ENCODE measurements at regions not wholly inside any gene's neighbourhood (a gene's known extent, or its start where the extent isn't known, plus 50 kb on each side); places are given as distances from the start of the nearest gene placed in this dataset.

DNA sequence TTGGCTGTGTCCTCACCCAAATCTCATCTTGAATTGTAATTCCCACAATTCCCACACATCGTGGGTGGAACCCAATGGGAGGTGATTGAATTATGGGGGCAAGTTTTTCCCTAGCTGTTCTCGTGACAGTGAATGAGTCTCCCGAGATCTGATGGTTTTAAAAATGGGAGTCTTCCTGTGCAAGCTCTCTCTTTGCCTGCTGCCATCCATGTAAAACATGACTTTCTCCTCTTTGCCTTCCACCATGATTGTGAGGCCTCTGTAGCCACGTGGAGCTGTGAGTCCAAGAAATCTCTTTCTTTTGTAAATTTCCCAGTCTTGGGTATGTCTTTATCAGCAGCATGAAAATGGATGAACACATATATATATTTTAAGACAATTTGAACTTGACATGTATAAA, 285.4 kb downstream of the BAMBI start:
- no peaks in the 10 kb centered on the region for H3K36me3 ChIP-seq (ENCODE audit: insufficient read depth, low read length)
- 0 out of 2 replicates have a peak, but pooled peaks cover 2% of the 10 kb centered on the region for H3K9me3 ChIP-seq (ENCODE audit: control insufficient read depth, insufficient read depth, low read length)
- H3K9ac ChIP-seq (ENCODE audit: low read depth, low read length), result no peak overlapping the region
- H3K4me1 ChIP-seq (ENCODE audit: insufficient read depth, low read length), result no peaks in the 10 kb centered on the region

DNA sequence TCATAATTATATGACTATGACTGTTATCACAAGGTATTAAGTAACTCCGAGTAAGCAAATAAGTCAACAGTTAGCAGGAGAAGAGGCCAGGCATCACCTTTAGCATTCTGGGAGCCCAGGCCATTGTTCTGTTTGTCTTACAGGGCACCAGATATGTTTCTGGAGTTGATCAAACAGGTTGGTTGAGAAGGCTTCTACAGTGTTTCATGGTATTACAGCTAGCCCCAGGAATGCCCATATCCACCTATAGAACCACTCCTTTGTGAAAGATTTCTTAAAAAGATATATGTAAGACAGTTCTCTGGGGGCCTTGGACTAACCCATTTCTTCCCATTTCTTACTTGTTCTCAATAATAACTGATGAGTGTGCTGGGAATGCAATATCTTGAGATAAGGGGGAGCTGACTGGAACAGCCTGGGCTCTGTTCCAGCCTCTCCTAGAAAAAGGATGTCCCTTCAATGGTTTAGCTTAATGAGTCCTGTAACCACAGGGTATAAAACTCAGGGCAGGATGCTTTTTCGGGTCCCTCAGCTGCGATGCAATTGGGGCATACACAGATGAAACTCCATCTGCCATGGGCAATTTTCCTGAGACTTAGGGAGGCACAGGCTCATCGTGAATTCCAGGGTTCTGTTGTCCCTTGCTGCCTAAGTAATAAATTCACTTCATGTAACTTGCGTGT, 286.4 kb downstream of the BAMBI start:
- Histone ChIP-seq H3K4me1 (ENCODE audit: insufficient read depth, low read length) (no peaks in the 10 kb centered on the region), H3K36me3 (ENCODE audit: insufficient read depth, low read length) (no peaks in the 10 kb centered on the region), H3K9ac (ENCODE audit: low read depth, low read length) (no peak overlapping the region), H3K9me3 (ENCODE audit: control insufficient read depth, insufficient read depth, low read length) (no peaks in the 10 kb centered on the region)

DNA sequence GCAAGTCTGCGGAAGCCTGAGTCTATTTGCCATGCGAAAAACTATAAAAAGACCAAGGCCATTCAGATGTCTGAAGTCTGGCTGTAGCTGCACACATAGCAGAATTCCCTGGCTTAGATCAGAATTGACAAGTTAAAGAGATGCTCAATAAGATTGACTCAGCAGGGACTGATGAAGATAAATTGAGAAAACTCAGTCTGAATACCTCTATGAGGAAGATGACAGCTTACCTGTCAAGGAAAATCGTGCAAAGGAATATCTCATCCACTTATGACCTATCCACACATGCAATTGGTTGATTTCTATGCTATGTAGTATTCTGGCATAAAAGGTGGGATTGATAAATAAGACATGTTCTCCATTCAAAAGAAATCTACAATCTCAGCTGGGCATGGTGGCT, 288.6 kb downstream of the BAMBI start:
- no peaks in the 10 kb centered on the region for H3K4me1 ChIP-seq (ENCODE audit: insufficient read depth, low read length)
- H3K9ac ChIP-seq (ENCODE audit: low read depth, low read length), result no peak overlapping the region

DNA sequence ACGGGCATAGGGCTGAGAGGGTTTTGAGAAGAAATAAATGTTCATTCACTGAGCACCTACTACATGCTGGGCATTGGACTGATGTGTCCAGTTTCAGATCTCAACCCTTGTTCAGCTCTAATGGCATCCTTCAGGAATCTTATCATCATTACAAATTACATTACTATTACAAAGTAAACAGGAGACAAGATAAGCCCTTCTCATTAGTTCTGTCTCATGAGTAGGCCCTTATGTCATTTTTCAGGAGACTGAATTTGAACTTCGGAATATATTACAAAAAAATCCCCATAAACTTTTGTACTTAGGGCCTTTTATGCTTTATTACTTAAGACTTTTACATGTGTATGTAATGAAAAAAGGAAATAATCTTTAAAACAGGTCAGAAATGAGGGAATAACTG, 289.7 kb downstream of the BAMBI start:
- Histone ChIP-seq H3K9me3 (ENCODE audit: control insufficient read depth, insufficient read depth, low read length) (no peaks in the 10 kb centered on the region), H3K4me1 (ENCODE audit: insufficient read depth, low read length) (no peaks in the 10 kb centered on the region), H3K36me3 (ENCODE audit: insufficient read depth, low read length) (no peaks in the 10 kb centered on the region), H3K9ac (ENCODE audit: low read depth, low read length) (no peak overlapping the region)

More for the DNA sequence above, 288.6 kb downstream of the BAMBI start:
- H3K36me3 ChIP-seq (ENCODE audit: insufficient read depth, low read length), result no peaks in the 10 kb centered on the region
- no peaks in the 10 kb centered on the region for H3K9me3 ChIP-seq (ENCODE audit: control insufficient read depth, insufficient read depth, low read length)

DNA sequence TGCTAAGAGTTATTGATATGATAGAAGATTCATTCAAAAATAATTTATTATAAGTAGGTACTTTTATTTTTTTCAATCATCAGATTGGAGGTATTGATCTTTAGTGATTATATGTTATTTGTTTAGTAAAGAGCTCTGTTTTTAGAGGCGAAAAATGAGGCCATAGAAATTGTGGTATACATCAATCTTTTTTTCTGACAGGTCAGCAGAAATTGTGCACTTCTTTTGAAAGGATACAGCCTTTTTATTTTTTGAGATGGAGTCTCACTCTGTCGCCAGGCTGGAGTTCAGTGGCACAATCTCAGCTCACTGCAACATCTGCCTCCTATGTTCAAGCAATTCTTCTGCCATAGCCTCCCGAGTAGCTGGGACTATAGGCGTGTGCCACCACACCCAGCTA, 292.1 kb downstream of the BAMBI start:
- no peaks in the 10 kb centered on the region for H3K4me1 ChIP-seq (ENCODE audit: insufficient read depth, low read length)
- H3K36me3 ChIP-seq (ENCODE audit: insufficient read depth, low read length), result no peaks in the 10 kb centered on the region
- no peaks in the 10 kb centered on the region for H3K9me3 ChIP-seq (ENCODE audit: control insufficient read depth, insufficient read depth, low read length)
- no peak overlapping the region for H3K9ac ChIP-seq (ENCODE audit: low read depth, low read length)

DNA sequence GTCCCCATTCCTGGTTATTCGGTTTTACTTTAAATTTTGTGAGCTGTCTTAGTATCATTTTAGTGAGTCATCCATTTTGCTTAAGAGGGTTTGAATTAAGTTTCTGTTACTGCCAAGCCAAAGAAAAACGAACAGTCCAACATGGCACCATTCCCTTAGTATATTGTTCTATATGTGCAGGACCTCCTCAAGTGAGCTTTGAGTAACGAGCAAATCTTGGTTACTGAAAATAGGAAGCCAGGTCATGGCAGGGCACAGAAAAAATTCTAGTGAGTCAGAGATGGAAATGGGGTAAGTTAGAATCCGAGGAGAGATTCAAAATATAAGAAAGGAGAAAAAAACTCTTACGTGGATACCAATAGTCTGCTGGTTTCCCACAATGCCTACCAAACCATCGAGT, 292.9 kb downstream of the BAMBI start:
- Histone ChIP-seq H3K36me3 (ENCODE audit: insufficient read depth, low read length) (no peaks in the 10 kb centered on the region), H3K9me3 (ENCODE audit: control insufficient read depth, insufficient read depth, low read length) (no peaks in the 10 kb centered on the region), H3K9ac (ENCODE audit: low read depth, low read length) (no peak overlapping the region), H3K4me1 (ENCODE audit: insufficient read depth, low read length) (0 out of 2 replicates have a peak, but pooled peaks cover 3% of the 10 kb centered on the region)

DNA sequence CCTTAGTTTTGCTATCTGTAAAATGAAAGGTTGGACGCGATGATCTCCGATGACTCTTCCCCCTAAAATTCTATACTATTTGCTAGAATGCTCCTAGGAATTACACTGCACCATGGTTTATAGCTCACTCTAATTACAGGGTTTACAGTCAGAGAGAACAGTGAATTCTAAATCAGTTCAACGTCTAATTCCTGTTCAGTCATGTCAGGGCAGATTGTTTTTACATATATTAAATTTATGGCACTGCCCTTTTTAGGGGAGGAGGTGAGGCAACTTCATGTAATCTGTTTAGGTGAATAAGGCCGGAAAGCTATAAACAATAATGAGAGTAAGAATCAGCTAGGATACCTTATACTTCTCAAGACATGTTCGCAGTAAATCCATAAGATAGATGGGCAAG, 293.9 kb downstream of the BAMBI start:
- peaks cover 13% of the 10 kb centered on the region; the same call in 1 of the 2 replicates for H3K4me1 ChIP-seq (ENCODE audit: insufficient read depth, low read length)
- H3K9me3 ChIP-seq (ENCODE audit: control insufficient read depth, insufficient read depth, low read length), result no peaks in the 10 kb centered on the region
- H3K9ac ChIP-seq (ENCODE audit: low read depth, low read length), result no peak overlapping the region
- H3K36me3 ChIP-seq (ENCODE audit: insufficient read depth, low read length), result no peaks in the 10 kb centered on the region

DNA sequence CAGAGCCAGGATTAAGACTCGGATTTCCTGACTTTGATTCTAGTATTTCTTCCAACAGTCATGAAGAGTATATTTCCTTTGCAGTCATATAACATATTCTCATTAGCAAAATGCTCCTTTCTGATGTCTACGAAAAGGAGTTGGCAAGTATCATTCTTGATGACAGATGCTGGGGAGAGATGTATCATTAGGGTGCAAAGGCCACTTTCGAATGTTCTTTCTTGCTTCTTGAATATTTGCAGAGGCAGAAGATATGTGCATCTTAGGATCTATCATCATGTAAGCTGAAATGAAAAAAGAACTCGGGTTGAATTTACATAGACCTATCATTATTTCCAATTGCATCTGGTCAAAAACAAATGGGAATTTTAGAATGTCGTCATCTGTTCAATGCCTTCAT, 294.4 kb downstream of the BAMBI start:
- H3K9me3 ChIP-seq (ENCODE audit: control insufficient read depth, insufficient read depth, low read length), result no peaks in the 10 kb centered on the region
- H3K9ac ChIP-seq (ENCODE audit: low read depth, low read length), result no peak overlapping the region
- no peaks in the 10 kb centered on the region for H3K36me3 ChIP-seq (ENCODE audit: insufficient read depth, low read length)
- H3K4me1 ChIP-seq (ENCODE audit: insufficient read depth, low read length), result peaks cover 13% of the 10 kb centered on the region; the same call in 1 of the 2 replicates

DNA sequence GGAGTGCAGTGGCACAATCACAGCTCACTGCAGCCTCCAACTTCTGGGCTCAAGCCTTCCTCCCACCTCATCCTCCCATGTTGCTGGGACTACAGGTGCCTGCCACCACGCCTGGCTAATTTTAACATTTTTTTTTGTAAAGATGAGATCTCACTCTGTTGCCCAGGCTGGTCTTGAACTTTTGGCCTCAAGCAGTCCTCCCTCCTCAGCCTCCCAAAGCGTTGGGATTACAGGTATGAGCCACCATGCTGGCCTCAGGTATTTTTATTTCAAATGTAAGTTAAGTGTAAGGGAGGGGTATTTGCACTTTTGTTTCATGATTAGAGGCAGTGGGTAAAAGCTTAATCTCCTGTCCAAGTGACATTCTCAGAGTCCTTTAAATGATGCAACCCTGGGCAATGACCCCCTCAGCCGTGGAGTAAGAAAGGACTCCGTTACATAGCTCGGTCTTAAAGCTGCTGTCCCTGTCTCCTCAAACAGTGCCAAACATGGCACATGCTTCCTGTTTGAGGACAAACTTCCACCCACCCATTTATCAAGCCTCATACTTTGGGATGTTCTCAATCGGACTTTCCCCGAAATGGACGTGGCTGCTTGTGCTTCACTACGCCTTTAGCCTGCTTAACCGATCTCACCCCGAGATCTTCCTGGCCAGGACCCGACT, 296.1 kb downstream of the BAMBI start:
- Histone ChIP-seq H3K9ac (ENCODE audit: low read depth, low read length) (no peak overlapping the region), H3K36me3 (ENCODE audit: insufficient read depth, low read length) (no peaks in the 10 kb centered on the region), H3K9me3 (ENCODE audit: control insufficient read depth, insufficient read depth, low read length) (no peaks in the 10 kb centered on the region), H3K4me1 (ENCODE audit: insufficient read depth, low read length) (peaks cover 13% of the 10 kb centered on the region; the same call in 1 of the 2 replicates)

DNA sequence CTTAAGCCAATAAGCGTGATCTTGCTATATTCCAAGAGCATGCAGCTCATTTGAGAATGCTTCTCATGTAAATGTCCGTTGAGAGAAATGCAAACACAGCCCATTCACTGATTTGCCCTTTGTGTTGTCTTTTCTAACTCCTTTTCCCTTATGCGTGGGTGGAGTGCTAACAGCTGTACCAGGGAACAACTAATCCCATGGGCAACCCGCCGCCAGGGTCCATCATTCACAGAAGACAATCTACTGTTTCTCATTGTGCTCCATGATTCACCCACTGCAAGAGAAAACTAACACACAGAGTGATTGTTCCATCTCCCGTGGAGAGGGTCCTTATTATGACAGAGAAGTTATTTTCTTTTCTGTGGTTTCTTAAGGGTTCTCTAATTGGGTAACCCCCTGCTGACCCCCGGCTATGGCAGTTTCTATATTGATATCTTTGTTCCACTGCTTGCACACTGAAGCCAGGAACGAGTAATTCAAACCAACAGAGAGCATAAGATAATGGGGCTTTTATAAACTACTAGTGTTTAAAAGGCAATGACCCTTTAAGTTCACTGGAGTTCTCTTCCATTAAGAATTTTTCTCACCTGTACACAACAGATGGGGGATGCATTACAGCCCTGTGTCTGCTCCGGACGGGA, 298.7 kb downstream of the BAMBI start:
- Histone ChIP-seq H3K9ac (ENCODE audit: low read depth, low read length) (no peak overlapping the region), H3K9me3 (ENCODE audit: control insufficient read depth, insufficient read depth, low read length) (no peaks in the 10 kb centered on the region), H3K36me3 (ENCODE audit: insufficient read depth, low read length) (no peaks in the 10 kb centered on the region), H3K4me1 (ENCODE audit: insufficient read depth, low read length) (peaks cover 13% of the 10 kb centered on the region; the same call in 1 of the 2 replicates)

DNA sequence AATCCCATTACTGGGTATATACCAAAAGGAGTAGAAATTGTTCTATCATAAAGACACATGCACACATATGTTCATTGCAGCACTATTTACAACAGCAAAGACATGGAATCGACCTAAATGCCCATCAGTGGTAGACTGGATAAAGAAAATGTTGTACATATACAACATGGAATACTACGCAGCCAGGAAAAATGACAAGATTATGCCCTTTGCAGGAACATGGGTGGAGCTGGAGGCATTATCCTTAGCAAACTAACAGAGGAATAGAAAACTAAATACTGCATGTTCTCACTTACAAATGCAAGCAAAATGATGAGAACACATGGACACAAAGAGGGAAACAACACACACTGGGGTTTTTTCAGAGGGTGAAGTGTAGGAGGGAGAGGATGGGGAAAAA, 300.2 kb downstream of the BAMBI start:
- Histone ChIP-seq H3K9ac (ENCODE audit: low read depth, low read length) (no peak overlapping the region), H3K36me3 (ENCODE audit: insufficient read depth, low read length) (no peaks in the 10 kb centered on the region), H3K4me1 (ENCODE audit: insufficient read depth, low read length) (peaks cover 13% of the 10 kb centered on the region; the same call in 1 of the 2 replicates), H3K9me3 (ENCODE audit: control insufficient read depth, insufficient read depth, low read length) (no peaks in the 10 kb centered on the region)

DNA sequence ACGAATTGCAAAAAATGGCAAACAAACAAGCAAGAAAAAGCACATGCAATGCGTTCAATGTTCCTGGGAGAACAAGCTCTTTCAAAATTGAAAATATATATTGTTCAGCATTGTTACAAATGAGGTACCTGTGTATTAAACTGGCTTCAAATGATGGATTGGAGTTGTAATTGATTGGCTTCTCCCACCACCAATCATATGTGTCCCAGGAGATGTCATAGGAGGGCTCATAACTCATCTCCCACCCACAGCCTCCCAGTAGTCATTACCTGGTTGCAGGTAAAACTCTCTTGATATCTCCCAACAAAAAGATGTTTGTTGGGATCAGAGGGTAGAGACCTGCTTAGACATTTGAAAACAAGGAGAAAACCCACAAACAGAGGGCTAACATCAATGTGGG, 302.9 kb downstream of the BAMBI start:
- Histone ChIP-seq H3K9ac (ENCODE audit: low read depth, low read length) (no peak overlapping the region), H3K4me1 (ENCODE audit: insufficient read depth, low read length) (peaks cover 16% of the 10 kb centered on the region), H3K9me3 (ENCODE audit: control insufficient read depth, insufficient read depth, low read length) (no peaks in the 10 kb centered on the region), H3K36me3 (ENCODE audit: insufficient read depth, low read length) (no peaks in the 10 kb centered on the region)

DNA sequence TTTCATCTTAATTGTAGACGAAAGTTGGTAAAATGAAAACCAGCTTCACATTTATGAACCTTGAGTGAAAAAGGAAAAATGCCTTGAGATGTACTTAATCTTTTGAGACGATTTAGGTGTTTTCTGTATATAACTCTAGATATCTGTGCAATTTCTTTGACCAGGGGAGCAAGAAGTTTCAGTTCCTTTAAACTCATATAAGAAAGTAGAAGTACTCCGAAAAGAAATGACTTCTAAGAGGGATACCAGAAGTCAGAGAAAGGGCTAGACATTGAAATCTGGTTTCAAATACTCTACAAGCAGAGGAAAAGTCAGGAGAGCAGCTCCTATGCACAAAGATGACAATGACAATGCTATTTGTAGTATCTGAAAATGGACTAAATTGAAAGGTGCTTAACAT, 303.7 kb downstream of the BAMBI start:
- no peaks in the 10 kb centered on the region for H3K36me3 ChIP-seq (ENCODE audit: insufficient read depth, low read length)

DNA sequence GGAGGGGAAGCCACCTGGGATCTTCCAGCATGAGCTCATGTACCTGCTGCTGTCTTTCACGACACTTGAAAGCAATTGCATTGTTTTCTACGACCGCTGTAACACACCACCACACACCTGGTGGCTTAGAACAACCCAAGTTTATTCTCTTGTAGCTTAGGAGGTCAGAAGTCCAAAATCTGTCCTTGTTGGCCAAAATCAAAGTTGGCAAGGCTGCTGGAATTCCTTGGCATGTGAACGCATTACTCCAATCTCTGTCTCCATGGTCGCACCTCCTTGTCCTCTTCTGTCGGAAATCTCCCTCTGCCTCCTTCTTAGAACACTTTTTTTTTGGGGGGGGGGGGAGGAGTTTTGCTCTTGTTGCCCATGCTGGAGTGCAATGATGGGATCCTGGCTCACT, 305.7 kb downstream of the BAMBI start:
- no peaks in the 10 kb centered on the region for H3K9me3 ChIP-seq (ENCODE audit: control insufficient read depth, insufficient read depth, low read length)
- no peak overlapping the region for H3K9ac ChIP-seq (ENCODE audit: low read depth, low read length)
- peaks cover 6% of the 10 kb centered on the region; the same call in 1 of the 2 replicates for H3K4me1 ChIP-seq (ENCODE audit: insufficient read depth, low read length)
- no peaks in the 10 kb centered on the region for H3K36me3 ChIP-seq (ENCODE audit: insufficient read depth, low read length)

More for the DNA sequence above, 303.7 kb downstream of the BAMBI start:
- peaks cover 8% of the 10 kb centered on the region; the same call in 1 of the 2 replicates for H3K4me1 ChIP-seq (ENCODE audit: insufficient read depth, low read length)
- H3K9ac ChIP-seq (ENCODE audit: low read depth, low read length), result no peak overlapping the region
- H3K9me3 ChIP-seq (ENCODE audit: control insufficient read depth, insufficient read depth, low read length), result no peaks in the 10 kb centered on the region

DNA sequence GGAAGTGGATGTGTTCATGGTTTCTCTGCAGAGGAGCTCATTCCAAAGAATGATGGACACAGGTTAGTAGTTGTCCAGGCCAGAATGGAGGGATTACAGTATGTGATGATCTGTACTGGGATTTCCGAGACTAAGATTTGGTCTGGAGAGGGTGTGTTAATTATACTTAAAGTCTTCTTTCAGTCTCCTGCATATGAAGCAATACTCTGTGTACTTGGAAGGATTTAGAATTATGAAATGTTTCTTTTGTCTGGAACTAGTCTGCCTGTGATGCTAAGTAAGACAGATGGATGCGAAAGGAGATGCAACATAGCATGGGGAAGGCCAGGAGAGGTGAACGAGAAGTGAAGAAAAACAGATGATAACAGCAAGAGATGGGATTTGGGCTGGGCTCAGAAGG, 305.1 kb upstream of the LYZL1 start:
- Histone ChIP-seq H3K4me1 (ENCODE audit: insufficient read depth, low read length) (peaks cover 6% of the 10 kb centered on the region; the same call in 1 of the 2 replicates), H3K9ac (ENCODE audit: low read depth, low read length) (no peak overlapping the region), H3K9me3 (ENCODE audit: control insufficient read depth, insufficient read depth, low read length) (no peaks in the 10 kb centered on the region), H3K36me3 (ENCODE audit: insufficient read depth, low read length) (no peaks in the 10 kb centered on the region)
